ENCODE measurements at regions not wholly inside any gene's neighbourhood (a gene's known extent, or its start where the extent isn't known, plus 50 kb on each side); places are given as distances from the start of the nearest gene placed in this dataset.

DNA sequence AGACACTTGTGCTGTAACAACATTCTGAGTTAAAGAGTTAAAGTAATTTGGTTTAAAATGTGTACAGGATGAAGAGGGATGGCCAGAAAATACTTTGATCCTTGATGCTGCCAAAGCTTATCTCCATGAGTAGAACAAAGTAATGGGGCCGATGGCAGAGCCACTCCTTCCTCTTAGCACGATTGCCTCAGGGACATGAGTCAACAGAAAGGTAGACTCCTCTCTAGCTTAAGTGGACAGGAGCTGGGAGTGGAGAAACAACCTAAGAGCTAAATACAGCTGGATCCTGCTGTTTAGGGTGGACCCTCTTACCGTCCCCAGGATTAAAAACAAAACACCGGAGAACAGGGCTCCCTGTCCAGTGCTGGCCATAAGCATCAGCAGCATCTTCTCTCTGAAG lies 267.3 kb downstream of the IRX1 start:
- TF ChIP-seq, protein P1, sequence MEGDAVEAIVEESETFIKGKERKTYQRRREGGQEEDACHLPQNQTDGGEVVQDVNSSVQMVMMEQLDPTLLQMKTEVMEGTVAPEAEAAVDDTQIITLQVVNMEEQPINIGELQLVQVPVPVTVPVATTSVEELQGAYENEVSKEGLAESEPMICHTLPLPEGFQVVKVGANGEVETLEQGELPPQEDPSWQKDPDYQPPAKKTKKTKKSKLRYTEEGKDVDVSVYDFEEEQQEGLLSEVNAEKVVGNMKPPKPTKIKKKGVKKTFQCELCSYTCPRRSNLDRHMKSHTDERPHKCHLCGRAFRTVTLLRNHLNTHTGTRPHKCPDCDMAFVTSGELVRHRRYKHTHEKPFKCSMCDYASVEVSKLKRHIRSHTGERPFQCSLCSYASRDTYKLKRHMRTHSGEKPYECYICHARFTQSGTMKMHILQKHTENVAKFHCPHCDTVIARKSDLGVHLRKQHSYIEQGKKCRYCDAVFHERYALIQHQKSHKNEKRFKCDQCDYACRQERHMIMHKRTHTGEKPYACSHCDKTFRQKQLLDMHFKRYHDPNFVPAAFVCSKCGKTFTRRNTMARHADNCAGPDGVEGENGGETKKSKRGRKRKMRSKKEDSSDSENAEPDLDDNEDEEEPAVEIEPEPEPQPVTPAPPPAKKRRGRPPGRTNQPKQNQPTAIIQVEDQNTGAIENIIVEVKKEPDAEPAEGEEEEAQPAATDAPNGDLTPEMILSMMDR (IDR thresholded peaks at IDR 0.05) = no peak
- TF ChIP-seq POLR2A (IDR thresholded peaks at IDR 0.05) = no peak
